ENCODE measurements at regions not wholly inside any gene's neighbourhood (a gene's known extent, or its start where the extent isn't known, plus 50 kb on each side); places are given as distances from the start of the nearest gene placed in this dataset.
A peak's percentile ranks its signal among the peaks of the same experiment; 100 is the strongest.

DNA sequence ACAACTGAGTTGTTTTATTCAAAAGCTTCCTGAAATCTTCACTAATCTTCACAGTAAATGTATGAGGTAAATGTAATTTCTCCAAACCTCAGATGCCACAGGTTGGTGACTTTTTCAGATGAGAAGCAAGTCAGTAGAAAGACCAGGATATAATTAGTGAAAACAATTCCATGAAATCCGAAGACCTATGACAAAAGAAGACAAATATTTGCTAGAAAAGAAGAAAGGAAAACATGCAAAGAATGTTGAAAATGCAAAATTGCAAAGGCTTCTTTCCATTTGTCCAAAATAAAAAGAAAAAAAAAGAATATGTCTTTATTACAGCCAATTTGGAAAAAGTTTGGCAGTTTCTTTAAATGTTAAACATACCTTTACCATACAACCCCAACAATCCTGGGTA lies 88.3 kb upstream of the MYRIP start:
- H3K36me3 ChIP-seq (ENCODE audit: insufficient read depth), result no peaks in the 10 kb centered on the region
- no peaks in the 10 kb centered on the region for H4K20me1 ChIP-seq (replicated peaks; ENCODE audit: insufficient read depth)
- no peaks in the 10 kb centered on the region for H3K79me2 ChIP-seq (replicated peaks; ENCODE audit: insufficient read depth)
- no peak for ATAC-seq
- H2AFZ ChIP-seq, result no peak overlapping the region
- peaks cover 5% of the 10 kb centered on the region; the same call in 2 of the 3 replicates for H3K4me1 Mint-ChIP-seq
- no peaks in the 10 kb centered on the region for H3K36me3 Mint-ChIP-seq (ENCODE audit: low read depth)
- H3K27me3 ChIP-seq (ENCODE audit: insufficient read depth), result no peaks in the 10 kb centered on the region
- no peaks in the 10 kb centered on the region for H3K9me2 ChIP-seq (ENCODE audit: insufficient read depth)
- H3K4me3 Mint-ChIP-seq, result no peak overlapping the region
- no peaks in the 10 kb centered on the region for H3F3A ChIP-seq (replicated peaks; ENCODE audit: low read depth)
- no peak overlapping the region for H3K4me2 ChIP-seq
- no peaks in the 10 kb centered on the region for H3K4me1 ChIP-seq (ENCODE audit: insufficient read depth)
- peaks cover 3% of the 10 kb centered on the region for H3K27me3 Mint-ChIP-seq (ENCODE audit: insufficient read depth, low read depth, poor library complexity)
- H3K27ac Mint-ChIP-seq, result no peak overlapping the region
- H3K27ac ChIP-seq (ENCODE audit: low read depth), result peak overlapping the region; percentile 60; the same call in 1 of the 2 replicates
- no peaks in the 10 kb centered on the region; the same call in 1 of the 3 replicates for H3K9me3 Mint-ChIP-seq
- no peak for DNase-seq (ENCODE audit: low spot score)
- H3K4me3 ChIP-seq, result no peak overlapping the region
- TF ChIP-seq ETS1 (IDR thresholded peaks at IDR 0.05), result no peak
- no peak for TF ChIP-seq REST (IDR thresholded peaks at IDR 0.05; ENCODE audit: unreplicated experiment)
- no peak for TF ChIP-seq CREB1 (CRISPR knock-in tag; IDR thresholded peaks at IDR 0.05; ENCODE audit: low read depth)
- no peak for TF ChIP-seq ZNF114 (CRISPR knock-in tag; IDR thresholded peaks at IDR 0.05)
- TF ChIP-seq EZH2phosphoT487 (IDR thresholded peaks at IDR 0.05; ENCODE audit: unreplicated experiment), result no peak
- TF ChIP-seq ZNF331 (CRISPR knock-in tag; IDR thresholded peaks at IDR 0.05; ENCODE audit: low read depth), result no peak
- TF ChIP-seq POLR2AphosphoS5 (IDR thresholded peaks at IDR 0.05; ENCODE audit: low read depth), result no peak
- no peak for TF ChIP-seq EZH2 (IDR thresholded peaks at IDR 0.05; ENCODE audit: low read depth, unreplicated experiment)
- TF ChIP-seq JUNB (IDR thresholded peaks at IDR 0.05; ENCODE audit: unreplicated experiment), result no peak
- no peak for TF ChIP-seq STAT1 (IDR thresholded peaks at IDR 0.05; ENCODE audit: unreplicated experiment)
- no peak for TF ChIP-seq ZNF462 (CRISPR knock-in tag; IDR thresholded peaks at IDR 0.05)
- no peak for TF ChIP-seq NANOG (IDR thresholded peaks at IDR 0.05; ENCODE audit: borderline replicate concordance)
- TF ChIP-seq CTCF (conservative IDR thresholded peaks at IDR 0.05; ENCODE audit: low read depth in 2 of 2), result no peak

All from GM23338 (cell line).